HAP-1 (cell line): ENCODE measurements at regions not wholly inside any gene's neighbourhood (a gene's known extent, or its start where the extent isn't known, plus 50 kb on each side); places are given as distances from the start of the nearest gene placed in this dataset.
"Not testable (repeated sequence)": the region's sequence is repeated elsewhere in the genome, so short reads cannot be mapped to it uniquely, and the experiment has no call there.

ENCODE experiments used
- DNase-seq, 2 experiments: peaks; one replicate each; pipeline ENCODE4 v3.0.0-alpha.2; 2016 to 2020; ENCODE audit warnings: low spot score in 2 of 2
- H3K27me3 ChIP-seq: fragments of 250-450 bp; sonication (Bioruptor Pico); 2 replicates; pipeline ENCODE4 v1.5.1; 2020; ENCODE audit warnings: low read depth, mild to moderate bottlenecking, moderate library complexity
- H3K36me3 ChIP-seq: fragments of 250-450 bp; sonication (Bioruptor Pico); replicated peaks from 2 replicates; pipeline ENCODE4 v1.5.1; 2020; ENCODE audit warnings: mild to moderate bottlenecking
- H3K4me1 ChIP-seq: fragments of 250-450 bp; sonication (Bioruptor Pico); 2 replicates; pipeline ENCODE4 v1.5.1; 2020; ENCODE audit warnings: mild to moderate bottlenecking
- H3K4me3 ChIP-seq: fragments of 250-450 bp; sonication (Bioruptor Pico); 2 replicates; pipeline ENCODE4 v1.5.1; 2020; ENCODE audit warnings: mild to moderate bottlenecking, moderate library complexity
- H3K9me3 ChIP-seq: fragments of 250-450 bp; sonication (Bioruptor Pico); 2 replicates; pipeline ENCODE4 v1.5.1; 2020; ENCODE audit warnings: mild to moderate bottlenecking, moderate library complexity
- in situ Hi-C: fragments of 300-500 bp; cut with MboI; formaldehyde crosslinking; loops from 3 replicates; pipeline ENCODE4 v1.14.3; 2020; ENCODE audit warnings: low sequenced_read_pairs, inconsistent platforms, mixed read lengths

GRCh38 chr4:4057226-4057625, 169.5 kb downstream of the OTOP1 start:
- H3K4me1 ChIP-seq, H3K9me3 ChIP-seq, H3K4me3 ChIP-seq, in situ Hi-C loops, H3K36me3 ChIP-seq, DNase-seq, H3K27me3 ChIP-seq: not testable (repeated sequence)

- in situ Hi-C loops, H3K9me3 ChIP-seq, H3K27me3 ChIP-seq, H3K36me3 ChIP-seq, H3K4me3 ChIP-seq, H3K4me1 ChIP-seq, DNase-seq: not testable (repeated sequence)
Observed at GRCh38 chr4:4084171-4084570, 142.6 kb downstream of the OTOP1 start.

- H3K36me3 ChIP-seq, in situ Hi-C loops: not testable (repeated sequence)
Observed at GRCh38 chr4:4089716-4090419, 136.9 kb downstream of the OTOP1 start.

GRCh38 chr4:4090720-4091119, 136.0 kb downstream of the OTOP1 start:
- H3K36me3 ChIP-seq, H3K9me3 ChIP-seq, H3K4me3 ChIP-seq, H3K4me1 ChIP-seq, DNase-seq, H3K27me3 ChIP-seq, in situ Hi-C loops: not testable (repeated sequence)

More at GRCh38 chr4:4089716-4090419, 136.9 kb downstream of the OTOP1 start:
- not testable (repeated sequence) for H3K4me3 ChIP-seq, H3K9me3 ChIP-seq, H3K27me3 ChIP-seq, DNase-seq, H3K4me1 ChIP-seq

GRCh38 chr4:4092159-4092558, 134.6 kb downstream of the OTOP1 start:
- H3K4me1 ChIP-seq, H3K36me3 ChIP-seq, H3K27me3 ChIP-seq, in situ Hi-C loops, H3K4me3 ChIP-seq, DNase-seq, H3K9me3 ChIP-seq: not testable (repeated sequence)

GRCh38 chr4:4099610-4100009, 127.1 kb downstream of the OTOP1 start:
- H3K36me3 ChIP-seq, H3K27me3 ChIP-seq, in situ Hi-C loops: not testable (repeated sequence)

GRCh38 chr4:4106923-4107322, 119.8 kb downstream of the OTOP1 start:
- H3K9me3 ChIP-seq, H3K4me3 ChIP-seq, H3K36me3 ChIP-seq, H3K27me3 ChIP-seq, H3K4me1 ChIP-seq, in situ Hi-C loops, DNase-seq: not testable (repeated sequence)

More at GRCh38 chr4:4099610-4100009, 127.1 kb downstream of the OTOP1 start:
- not testable (repeated sequence) for DNase-seq, H3K4me3 ChIP-seq, H3K4me1 ChIP-seq, H3K9me3 ChIP-seq

GRCh38 chr4:4107411-4108107, 119.2 kb downstream of the OTOP1 start:
- in situ Hi-C loops, result not testable (repeated sequence)

GRCh38 chr4:4115381-4115780, 111.3 kb downstream of the OTOP1 start:
- H3K27me3 ChIP-seq, result peaks cover 21% of the 10 kb centered on the region
- H3K4me1 ChIP-seq, H3K9me3 ChIP-seq, H3K36me3 ChIP-seq, H3K4me3 ChIP-seq, in situ Hi-C loops, DNase-seq: not testable (repeated sequence)

More at GRCh38 chr4:4107411-4108107, 119.2 kb downstream of the OTOP1 start:
- not testable (repeated sequence) for H3K4me3 ChIP-seq, H3K4me1 ChIP-seq, H3K27me3 ChIP-seq, H3K36me3 ChIP-seq, H3K9me3 ChIP-seq
- DNase-seq, result peak; percentile 19 to 75

GRCh38 chr4:4116901-4117300, 109.8 kb downstream of the OTOP1 start:
- H3K9me3 ChIP-seq, DNase-seq, H3K4me3 ChIP-seq, in situ Hi-C loops, H3K36me3 ChIP-seq, H3K4me1 ChIP-seq: not testable (repeated sequence)
- H3K27me3 ChIP-seq, result peaks cover 19% of the 10 kb centered on the region

- H3K4me1 ChIP-seq, DNase-seq, H3K9me3 ChIP-seq, H3K36me3 ChIP-seq, H3K27me3 ChIP-seq, in situ Hi-C loops, H3K4me3 ChIP-seq: not testable (repeated sequence)
Observed at GRCh38 chr4:4134368-4134767, 92.4 kb downstream of the OTOP1 start.

- H3K27me3 ChIP-seq, H3K4me3 ChIP-seq, H3K4me1 ChIP-seq, DNase-seq, in situ Hi-C loops, H3K9me3 ChIP-seq, H3K36me3 ChIP-seq: not testable (repeated sequence)
Observed at GRCh38 chr4:4136621-4137020, 90.1 kb downstream of the OTOP1 start.
